ENCODE measurements at regions not wholly inside any gene's neighbourhood (a gene's known extent, or its start where the extent isn't known, plus 50 kb on each side); places are given as distances from the start of the nearest gene placed in this dataset.

DNA sequence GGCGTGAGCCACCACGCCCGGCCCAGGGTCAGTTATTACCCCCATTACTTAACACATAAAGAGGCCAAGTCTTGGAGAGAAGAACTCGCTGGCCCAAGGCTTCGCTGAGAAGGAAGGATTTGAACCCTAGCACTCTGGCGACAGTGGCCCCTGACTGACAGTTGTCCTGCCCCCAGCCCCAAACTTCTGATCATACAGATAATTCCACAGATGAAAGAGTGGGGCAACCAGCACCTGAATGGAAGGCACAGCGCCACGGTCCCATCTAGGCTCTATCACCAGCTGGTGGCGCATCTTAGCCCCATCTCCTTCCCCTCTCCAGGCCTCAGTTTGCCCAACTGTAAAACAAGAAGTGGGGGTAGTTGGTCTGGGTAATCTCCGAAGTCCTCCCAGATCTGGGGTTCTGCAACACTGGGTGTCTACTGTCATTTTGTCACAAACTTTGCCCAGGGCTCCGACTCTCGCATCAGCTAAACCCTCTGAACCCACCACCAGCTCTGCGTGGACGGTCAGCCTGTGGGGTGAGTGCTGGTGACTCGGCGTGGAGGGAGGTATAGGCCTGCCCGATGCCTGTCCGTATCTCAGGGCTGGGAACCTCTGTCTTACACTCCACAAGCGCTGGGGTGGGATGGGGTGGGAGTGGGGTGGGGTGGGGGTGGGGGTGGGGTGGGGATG lies 209.3 kb downstream of the C9orf50 start:
- DNase-seq = no peak

GRCh38 chr9:129410226-129410625 lies 210.7 kb downstream of the C9orf50 start:
- DNase-seq = no peak

- no peak for DNase-seq
These were observed 212.2 kb downstream of the C9orf50 start for GRCh38 chr9:129408535-129409215.

DNA sequence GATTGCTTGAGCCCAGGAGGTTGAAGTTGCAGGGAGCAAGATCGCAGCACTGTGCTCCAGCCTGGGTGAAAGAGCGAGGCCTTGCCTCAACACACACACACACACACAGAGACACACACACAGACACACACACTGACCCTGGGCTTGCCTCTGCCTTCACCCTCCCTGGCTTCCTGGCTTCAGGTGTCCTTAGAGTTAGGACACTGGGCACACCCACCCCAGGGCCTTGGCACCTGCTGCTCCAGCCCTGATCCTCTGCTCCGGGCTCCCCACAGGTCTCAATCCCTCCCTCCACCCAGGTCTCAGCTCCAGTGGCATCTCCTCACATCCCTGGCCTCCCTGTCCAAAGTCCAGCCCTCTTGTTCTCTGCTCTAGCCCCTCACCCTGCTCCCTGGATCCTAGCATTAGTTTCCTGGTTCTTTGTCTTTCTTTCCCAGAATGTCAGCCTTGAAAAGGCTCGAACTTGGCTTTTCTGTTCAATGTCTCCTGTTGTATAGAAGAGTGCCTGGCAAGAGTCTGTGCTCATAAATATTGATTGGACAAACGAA lies 212.9 kb downstream of the C9orf50 start:
- no peak for DNase-seq

DNA sequence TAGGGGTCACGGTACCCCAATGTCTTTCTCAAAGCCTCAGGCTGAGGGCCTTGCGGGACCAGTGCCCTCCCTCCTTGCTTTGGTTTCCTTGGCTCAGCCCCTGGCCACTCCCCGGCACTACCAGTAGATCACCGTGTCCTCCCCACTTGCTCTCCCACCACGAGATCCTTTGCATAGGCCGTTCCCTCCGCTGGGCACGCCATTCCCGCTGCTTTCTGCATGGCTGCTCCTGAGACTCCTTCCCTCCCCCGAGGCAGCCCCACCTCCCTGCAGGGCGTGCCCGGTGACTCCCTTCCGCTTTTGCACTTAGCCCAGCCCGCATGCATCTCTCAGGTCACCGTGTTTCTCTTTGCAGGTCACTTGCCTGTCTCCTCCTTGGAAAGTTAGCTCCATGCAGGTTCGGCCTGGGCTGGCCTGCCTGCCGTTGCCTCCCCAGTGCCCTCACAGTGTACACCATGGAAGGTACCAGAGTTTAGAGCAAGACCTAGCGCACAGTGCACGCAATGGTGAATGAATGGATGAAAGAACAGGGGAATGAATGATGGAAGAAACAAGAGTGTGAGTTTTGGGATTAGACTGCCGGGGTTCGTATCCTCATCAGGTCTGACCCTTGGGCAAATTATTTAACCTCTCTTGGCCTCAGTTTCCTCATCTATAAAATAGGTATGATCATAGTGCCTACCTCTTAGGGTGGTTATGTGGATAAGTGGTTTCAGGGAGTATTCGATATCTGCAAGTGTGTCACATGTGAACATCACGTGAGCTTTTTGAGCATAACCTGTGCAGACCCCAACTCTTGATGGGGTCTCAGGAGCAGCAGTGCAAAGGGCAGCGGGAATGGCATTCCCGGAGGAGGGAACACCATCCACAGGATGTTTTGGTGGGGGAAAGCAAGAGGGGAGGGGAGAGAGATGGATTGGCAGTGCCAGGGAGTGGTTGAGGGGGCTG lies 214.3 kb downstream of the C9orf50 start:
- no peak for DNase-seq

DNA sequence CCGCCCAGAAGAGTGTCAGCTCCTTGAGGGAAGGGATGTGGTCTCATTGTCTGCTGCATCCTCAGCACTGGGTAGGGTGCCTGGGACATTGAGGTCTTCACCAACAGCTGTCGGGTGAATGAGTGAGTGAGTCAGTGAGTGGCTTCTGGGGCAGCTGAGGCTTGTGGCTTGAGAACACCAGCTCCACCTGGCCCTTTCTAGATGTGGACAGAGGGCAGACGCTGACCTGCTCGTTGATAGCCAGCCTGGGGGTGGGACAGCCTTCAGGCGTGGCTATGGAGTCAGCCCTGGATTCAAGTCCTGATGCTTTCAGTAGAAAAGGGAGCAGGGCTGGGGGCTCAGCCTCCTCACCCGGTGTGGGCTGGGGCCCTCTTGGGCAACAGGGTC lies 215.1 kb downstream of the C9orf50 start:
- DNase-seq = no peak

DNA sequence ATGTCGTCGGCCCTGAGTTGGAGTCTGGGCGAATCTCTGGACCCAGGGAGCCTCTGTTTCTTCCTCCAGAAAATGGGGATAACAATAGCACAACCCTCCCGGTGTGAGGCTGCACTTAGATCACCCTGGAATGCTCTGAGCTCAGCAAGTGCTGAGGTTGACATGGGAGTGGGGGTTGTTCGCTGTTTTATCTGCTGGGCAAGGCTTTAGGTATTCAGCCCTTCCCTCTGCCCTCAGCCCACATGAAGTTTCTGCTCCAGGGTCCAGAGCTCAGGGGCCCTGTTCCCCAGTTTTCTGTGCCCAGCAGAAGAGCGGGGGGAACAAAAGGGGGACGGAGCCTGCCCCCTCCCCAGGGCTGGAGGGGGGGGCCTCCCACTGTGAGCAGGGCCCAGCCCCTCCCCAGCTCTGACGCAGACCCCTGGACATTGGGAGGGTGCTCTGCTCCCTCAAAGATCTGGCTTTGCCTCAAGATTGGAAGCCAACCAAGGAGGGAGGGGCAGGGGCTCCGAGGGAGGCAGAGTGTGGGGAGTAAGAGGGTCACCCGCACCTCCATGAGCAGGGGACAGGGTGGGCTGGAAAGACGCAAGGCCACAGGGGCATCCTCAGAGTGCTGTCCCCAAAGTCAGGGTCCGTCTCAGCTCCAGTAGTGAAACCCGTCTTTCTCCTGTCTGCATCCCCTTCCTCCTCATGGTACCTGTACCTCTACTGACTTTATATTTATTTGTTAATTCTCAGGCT lies 215.6 kb downstream of the C9orf50 start:
- no peak for DNase-seq

DNA sequence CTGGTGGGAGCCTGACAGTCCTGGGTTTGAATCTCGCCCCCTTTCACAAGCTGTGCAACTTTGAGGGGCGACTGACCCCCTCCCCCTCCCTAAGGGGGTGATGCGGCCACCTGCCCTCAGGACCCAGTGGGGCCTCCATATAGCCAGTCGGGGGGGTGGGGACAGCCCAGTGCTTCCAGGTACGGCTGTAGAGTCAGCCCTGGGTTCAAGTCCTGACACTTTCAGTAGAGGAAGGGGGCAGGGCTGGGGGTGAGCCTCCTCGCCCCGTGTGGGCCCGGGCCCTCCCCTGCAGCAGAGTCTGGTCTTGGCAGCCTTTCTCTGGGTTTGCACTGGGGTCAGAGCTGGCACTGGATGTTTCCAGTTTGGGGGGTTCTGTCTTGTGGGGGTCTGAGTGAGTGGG lies 216.3 kb downstream of the C9orf50 start:
- no peak for DNase-seq

DNA sequence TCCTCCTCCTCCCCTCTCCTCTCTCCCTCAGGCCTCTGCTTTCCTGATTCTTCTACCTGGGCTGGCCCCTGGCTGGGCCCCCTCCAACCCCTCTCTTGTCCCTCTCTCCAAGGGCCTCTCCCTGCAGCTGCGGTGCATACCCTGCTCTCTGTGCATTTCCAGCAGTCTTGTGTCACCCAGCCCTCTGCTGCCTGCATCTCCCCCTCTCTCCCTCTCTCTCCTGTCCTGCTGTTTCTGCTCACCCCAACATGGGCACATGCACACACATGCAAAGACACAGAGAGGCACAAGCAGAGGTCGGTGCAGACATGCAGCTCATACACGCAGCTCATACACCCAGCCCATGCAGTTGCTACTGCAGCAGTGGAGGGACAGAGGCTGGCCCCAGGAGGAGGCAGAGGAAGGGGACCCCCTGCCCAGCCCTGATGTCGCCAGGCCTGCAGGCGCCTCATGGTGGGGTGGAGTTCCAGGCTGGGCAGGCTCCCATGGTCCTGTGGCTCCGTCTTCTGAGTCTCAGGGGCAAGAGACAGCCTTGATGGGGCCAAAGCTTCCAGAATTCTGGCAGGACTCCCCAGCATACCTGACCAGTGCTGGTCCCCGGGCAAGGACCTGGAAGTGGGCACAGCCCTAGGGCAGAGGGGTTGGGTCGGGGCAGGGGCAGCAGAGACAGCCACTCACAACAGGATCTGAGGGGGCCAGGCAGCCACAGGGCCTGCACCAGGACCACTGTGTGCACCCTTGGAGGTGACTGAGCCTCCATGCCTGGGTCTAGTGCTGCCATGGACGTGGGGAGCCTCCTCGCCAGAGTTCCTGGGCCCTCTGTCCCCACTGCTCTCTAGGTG lies 216.9 kb downstream of the C9orf50 start:
- DNase-seq = no peak

DNA sequence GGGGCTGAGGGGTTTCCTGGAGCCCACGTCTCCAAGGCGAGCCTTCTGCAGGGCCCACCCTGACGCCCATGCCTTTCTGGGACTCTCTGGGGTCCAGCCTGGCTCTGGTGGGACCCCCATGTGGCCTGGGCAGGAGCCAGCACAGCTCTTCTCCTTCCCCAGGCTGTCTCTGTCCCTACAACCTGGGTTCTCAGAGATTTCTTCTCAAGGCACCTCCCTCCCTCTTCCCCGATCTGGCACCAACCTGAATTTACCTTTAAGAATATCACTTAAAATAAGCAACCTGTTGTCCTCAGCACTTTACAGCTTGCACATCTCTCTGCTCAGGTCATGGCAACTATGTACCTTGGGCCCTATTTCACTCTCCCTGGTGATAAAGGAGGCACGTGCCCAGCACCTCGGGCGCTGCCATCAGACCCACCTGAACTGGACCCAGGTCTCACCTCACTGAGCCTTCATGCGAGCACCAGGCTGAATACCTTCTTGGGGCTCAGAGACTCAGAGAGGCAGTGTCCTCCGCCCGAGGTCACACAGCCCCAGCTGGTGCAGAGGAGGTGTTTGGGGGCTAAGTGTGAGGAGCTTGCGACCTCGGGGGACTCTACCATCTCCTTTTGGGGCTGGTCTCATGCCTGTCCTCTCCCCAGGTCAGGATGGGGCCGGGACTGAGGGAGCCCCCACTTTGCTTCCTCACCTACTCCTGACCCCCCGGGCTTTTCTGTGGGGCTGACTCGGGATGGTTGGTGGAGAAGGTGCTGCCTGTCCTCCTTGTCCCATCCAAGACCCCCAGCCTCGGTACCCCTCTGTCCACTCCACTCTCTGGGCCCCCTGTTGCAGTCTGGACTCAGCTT lies 217.7 kb downstream of the C9orf50 start:
- no peak for DNase-seq

GRCh38 chr9:129402371-129402739 lies 218.5 kb downstream of the C9orf50 start:
- no peak for DNase-seq

DNA sequence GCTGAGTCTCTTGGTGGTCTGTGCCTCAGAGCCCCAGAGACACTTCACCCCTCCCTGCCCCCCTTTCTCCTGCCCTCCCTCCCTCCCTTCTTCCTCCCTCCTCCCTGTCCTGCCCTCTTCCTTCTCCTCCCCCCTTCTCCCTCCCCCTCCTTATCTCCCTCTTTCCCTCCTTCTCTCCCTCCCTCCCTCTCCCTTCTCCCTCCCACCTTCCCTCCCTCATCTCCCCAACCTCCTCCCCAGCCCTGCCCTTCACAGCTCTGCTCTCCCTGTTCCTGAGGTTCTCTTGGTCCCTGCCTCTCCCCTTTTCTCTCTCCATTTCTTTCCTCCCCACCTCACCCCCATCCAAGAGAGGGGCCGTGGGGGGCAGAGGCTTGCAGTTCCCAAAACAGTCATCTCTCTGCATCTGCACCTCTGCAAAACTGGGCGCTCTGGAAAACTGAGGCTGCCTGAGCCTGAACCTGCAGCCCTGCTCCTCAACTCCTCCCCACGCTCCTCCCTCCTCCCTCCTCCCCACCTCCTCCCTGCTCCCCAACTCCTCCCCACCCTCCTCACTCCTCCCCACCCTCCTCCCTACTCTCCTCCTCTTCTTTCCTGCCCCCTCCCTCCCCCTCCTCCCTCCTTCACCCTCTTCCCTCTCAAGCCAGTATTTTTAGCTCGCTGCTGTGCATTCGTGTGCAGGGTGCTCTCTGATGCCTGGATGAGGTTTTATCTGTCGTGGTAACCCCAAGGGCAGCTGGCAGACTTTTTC lies 219.1 kb downstream of the C9orf50 start:
- DNase-seq = no peak

GRCh38 chr9:129400971-129401622 lies 219.8 kb downstream of the C9orf50 start:
- DNase-seq = no peak

DNA sequence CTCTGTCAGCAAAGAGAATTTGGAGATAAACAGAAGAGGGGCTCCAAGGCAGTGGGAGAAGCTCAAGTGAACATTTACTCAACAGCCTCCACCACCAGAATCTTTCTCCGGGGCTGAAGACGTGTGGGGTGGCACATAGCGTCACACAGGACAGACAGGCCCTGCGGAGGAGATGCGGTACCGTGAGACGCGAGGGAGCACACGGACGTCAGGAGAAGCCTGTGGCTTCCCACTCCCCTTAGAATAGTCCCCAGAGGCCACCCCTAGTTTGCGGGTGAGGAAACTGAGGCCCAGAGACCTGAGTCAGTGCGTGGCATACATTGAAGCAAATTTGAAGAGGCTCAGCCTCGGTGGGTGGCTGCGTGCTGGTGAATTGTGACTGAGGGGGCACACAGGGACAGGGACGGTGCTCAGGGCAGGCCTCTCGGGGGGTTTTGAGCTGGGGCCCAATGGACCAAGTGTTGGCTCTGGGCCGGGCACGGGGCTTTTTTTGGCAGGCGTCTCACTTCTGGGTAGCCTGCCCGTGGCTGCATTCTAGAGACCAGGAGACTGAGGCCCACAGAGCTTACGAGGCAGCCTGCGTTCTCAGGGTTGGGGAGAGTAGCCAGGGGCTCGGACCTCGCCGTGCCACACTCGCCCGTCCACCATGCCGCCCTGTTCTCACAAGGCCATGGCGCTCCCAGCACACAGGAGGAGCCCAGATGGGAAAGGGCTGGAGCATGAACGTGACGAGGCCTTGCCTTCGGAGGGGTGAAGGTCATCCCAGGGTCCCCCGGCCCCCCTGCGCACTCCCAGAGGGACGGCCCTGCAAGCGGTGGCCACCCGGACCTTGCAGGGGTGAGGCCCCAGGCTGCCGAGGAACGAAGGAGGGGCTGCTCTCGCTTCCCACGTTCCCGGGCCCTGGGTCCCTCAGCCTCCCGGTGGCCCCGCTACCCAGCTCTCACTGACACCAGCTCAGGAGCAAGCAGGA lies 220.6 kb downstream of the C9orf50 start:
- no peak for DNase-seq

GRCh38 chr9:129399634-129399990 lies 221.3 kb downstream of the C9orf50 start:
- no peak for DNase-seq

DNA sequence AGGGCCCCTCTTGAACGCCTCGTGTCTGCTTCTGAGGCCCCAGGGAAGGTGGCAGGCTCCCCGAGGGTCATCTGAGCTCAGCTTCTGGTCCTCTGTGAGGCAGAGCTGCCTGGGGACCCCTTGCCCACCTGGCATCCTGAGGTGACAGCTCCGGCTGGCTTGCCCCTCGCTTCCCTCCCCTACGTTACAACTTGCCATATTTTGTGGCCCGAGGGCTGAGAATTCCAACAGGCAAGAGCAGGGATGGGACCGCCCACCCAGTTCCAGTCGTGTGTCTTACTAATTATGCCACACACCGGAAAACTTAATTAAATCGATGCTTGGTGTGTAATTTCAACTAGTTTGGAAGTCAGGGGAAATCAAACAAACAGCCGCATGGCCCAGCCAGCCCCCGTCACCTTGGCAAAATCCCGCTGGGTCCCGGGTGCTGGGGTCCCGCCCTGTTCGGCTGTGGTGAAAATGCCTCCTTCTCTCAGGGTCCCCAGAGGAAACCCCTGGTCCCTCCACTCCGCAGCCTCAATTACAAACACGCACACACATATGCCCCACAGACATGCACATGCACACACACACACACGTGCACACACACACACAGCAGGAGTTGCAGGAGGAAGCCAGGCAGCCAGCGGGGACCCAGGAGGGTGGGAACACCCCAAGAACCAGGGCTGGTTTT lies 221.0 kb upstream of the IER5L start:
- no peak for DNase-seq

DNA sequence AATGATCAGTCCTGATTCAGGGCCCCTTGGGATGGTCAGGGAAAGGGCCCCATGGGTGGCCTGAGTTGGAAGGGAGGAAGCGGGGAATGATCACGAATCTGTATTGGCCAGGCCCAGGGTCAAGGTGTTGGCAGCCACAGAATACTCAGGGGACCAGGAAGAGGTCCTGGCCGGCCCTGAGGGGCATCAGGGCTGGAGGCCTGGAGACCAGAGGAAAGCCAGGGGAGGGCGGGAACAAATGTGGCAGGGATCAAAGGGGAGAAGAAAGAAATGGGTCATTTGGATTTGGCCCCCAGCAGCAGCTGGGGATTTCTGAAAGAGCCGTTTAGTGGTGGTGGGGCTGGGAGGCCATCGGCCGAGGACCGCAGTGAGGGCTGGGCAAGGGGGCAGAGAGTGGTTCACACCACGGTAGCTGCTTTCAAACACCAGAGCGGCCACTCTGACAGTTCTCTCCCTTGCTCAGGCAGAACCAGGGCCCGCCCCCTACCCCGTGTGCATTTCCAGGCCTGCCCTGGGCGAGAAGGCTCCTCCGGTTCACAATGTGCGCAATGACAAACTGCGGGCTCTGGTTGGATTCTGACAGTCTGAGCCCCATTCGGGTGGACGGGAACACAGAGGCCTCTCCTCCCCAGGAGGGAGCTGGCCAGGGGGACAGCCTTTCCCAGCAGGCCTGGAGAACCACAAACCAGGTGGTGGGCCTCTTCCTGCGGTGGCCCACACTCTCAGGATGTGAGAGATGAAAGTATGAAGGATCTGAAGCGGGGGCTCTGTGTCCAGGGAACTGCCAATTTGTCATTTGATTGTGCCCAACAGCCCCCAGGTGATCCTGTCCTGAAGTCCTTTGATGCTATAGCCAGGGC lies 220.3 kb upstream of the IER5L start:
- DNase-seq = no peak
